HepG2 (cell line): ENCODE measurements at regions not wholly inside any gene's neighbourhood (a gene's known extent, or its start where the extent isn't known, plus 50 kb on each side); places are given as distances from the start of the nearest gene placed in this dataset.

Experiments
- ARNT ChIP-seq: fragments of 450-650 bp; IDR thresholded peaks from 2 replicates; pipeline ENCODE4 v1.6.1; 2017
- BRCA1 ChIP-seq: sonication (generic); formaldehyde crosslinking; IDR thresholded peaks from 2 replicates; pipeline ENCODE4 v1.4.0; 2020; ENCODE audit warnings: missing genetic modification reagents
- EP300 ChIP-seq, 3 experiments: sonication (generic) in 1 of 3; formaldehyde crosslinking in 1 of 3; IDR thresholded peaks; 2 replicates each; pipeline versions ENCODE4 v1.5.1 to v1.6.1; 2011 to 2020; ENCODE audit warnings: low read depth in 2 of 3, low read length in 2 of 3, borderline replicate concordance in 1 of 3, improper control_type of control experiment in 1 of 3, mild to moderate bottlenecking in 1 of 3, missing genetic modification reagents in 1 of 3, moderate library complexity in 1 of 3
- HDAC2 ChIP-seq: sonication (generic); formaldehyde crosslinking; IDR thresholded peaks from 2 replicates; pipeline ENCODE4 v1.4.0; 2020; ENCODE audit warnings: missing genetic modification reagents
- ZNF367 ChIP-seq: sonication (generic); formaldehyde crosslinking; IDR thresholded peaks from 2 replicates; pipeline ENCODE4 v1.4.0; 2020; ENCODE audit warnings: missing genetic modification reagents, borderline replicate concordance
- TF ChIP-seq, protein P1 (sequence below): sonication (generic); formaldehyde crosslinking; IDR thresholded peaks from 2 replicates; pipeline ENCODE4 v1.4.0; 2020; ENCODE audit warnings: mild to moderate bottlenecking, missing genetic modification reagents, borderline replicate concordance

DNA sequence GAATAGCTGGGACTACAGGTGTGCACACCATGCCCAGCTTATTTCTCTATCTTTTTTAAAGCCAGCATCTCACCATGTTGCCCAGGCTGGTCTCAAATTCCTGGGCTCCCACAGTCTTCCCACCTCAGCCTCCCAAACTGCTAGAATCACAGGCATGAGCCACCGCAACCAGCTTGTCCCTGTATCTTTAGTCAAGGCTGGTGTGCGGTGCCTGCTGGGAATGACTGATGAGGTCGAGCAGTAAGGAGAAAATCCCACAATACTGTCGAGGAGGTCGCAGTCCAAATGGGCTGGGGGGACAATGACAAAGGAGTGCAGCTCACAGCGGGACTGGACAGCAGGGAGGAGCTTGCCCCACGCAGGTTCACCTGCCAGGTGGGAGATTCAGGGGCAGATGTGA, 50.2 kb upstream of the CALN1 start:
- no peak for TF ChIP-seq BRCA1 (CRISPR knock-in tag)
- TF ChIP-seq ZNF367 (CRISPR knock-in tag): no peak
- no peak for TF ChIP-seq EP300 (IDR thresholded peaks at IDR 0.05; ENCODE audit: low read depth in 2 of 2, low read length in 2 of 2)
- TF ChIP-seq EP300 (CRISPR knock-in tag; IDR thresholded peaks at IDR 0.05; ENCODE audit: borderline replicate concordance): no peak
- no peak for TF ChIP-seq ARNT
- TF ChIP-seq, protein P1, sequence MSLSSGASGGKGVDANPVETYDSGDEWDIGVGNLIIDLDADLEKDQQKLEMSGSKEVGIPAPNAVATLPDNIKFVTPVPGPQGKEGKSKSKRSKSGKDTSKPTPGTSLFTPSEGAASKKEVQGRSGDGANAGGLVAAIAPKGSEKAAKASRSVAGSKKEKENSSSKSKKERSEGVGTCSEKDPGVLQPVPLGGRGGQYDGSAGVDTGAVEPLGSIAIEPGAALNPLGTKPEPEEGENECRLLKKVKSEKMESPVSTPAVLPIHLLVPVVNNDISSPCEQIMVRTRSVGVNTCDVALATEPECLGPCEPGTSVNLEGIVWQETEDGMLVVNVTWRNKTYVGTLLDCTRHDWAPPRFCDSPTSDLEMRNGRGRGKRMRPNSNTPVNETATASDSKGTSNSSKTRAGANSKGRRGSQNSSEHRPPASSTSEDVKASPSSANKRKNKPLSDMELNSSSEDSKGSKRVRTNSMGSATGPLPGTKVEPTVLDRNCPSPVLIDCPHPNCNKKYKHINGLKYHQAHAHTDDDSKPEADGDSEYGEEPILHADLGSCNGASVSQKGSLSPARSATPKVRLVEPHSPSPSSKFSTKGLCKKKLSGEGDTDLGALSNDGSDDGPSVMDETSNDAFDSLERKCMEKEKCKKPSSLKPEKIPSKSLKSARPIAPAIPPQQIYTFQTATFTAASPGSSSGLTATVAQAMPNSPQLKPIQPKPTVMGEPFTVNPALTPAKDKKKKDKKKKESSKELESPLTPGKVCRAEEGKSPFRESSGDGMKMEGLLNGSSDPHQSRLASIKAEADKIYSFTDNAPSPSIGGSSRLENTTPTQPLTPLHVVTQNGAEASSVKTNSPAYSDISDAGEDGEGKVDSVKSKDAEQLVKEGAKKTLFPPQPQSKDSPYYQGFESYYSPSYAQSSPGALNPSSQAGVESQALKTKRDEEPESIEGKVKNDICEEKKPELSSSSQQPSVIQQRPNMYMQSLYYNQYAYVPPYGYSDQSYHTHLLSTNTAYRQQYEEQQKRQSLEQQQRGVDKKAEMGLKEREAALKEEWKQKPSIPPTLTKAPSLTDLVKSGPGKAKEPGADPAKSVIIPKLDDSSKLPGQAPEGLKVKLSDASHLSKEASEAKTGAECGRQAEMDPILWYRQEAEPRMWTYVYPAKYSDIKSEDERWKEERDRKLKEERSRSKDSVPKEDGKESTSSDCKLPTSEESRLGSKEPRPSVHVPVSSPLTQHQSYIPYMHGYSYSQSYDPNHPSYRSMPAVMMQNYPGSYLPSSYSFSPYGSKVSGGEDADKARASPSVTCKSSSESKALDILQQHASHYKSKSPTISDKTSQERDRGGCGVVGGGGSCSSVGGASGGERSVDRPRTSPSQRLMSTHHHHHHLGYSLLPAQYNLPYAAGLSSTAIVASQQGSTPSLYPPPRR: no peak
- no peak for TF ChIP-seq HDAC2 (CRISPR knock-in tag)
